ENCODE measurements at regions not wholly inside any gene's neighbourhood (a gene's known extent, or its start where the extent isn't known, plus 50 kb on each side); places are given as distances from the start of the nearest gene placed in this dataset.

- H3K9me3 ChIP-seq: no peaks in the 10 kb centered on the region
- TF ChIP-seq POLR2A (IDR thresholded peaks at IDR 0.05; ENCODE audit: low read depth) (no peak), EP300 (IDR thresholded peaks at IDR 0.05) (no peak), POLR2AphosphoS5 (IDR thresholded peaks at IDR 0.05) (no peak), CTCF (IDR thresholded peaks at IDR 0.05) (no peak)
- peaks cover 0 to 18% (median 12%) of the 10 kb centered on the region in 4 donors for H3K4me1 ChIP-seq
- no peaks in the 10 kb centered on the region for H3K27me3 ChIP-seq
- no peaks in the 10 kb centered on the region for H3K36me3 ChIP-seq
- intact Hi-C loops (cut with DNase I): no loop called here
- H3K27ac ChIP-seq (replicated peaks in 1 of 4): peak overlapping the region in 3 of 4 donors; percentile 46 to 69 (median 67)
- DNase-seq (ENCODE audit: extremely low spot score): no peak
- no peak overlapping the region for H3K4me3 ChIP-seq
Observed at GRCh38 chr5:97266076-97266475, 83.0 kb upstream of the RIOK2 start.

GRCh38 chr5:97266576-97266975 lies 83.5 kb upstream of the RIOK2 start:
- H3K27me3 ChIP-seq: no peaks in the 10 kb centered on the region
- H3K27ac ChIP-seq (replicated peaks in 1 of 4): peak overlapping the region; percentile 15 to 69 (median 56)
- 20% methylated on average over 5 of the region's 5 CpGs for WGBS
- no peak overlapping the region for H3K4me3 ChIP-seq
- H3K36me3 ChIP-seq: no peaks in the 10 kb centered on the region
- DNase-seq (ENCODE audit: extremely low spot score): no peak
- TF ChIP-seq POLR2A (IDR thresholded peaks at IDR 0.05; ENCODE audit: low read depth) (no peak), EP300 (IDR thresholded peaks at IDR 0.05) (peak; percentile 9), POLR2AphosphoS5 (IDR thresholded peaks at IDR 0.05) (peak; percentile 18 to 24), CTCF (IDR thresholded peaks at IDR 0.05) (no peak)
- H3K9me3 ChIP-seq: no peaks in the 10 kb centered on the region
- peaks cover 0 to 18% (median 12%) of the 10 kb centered on the region in 4 donors for H3K4me1 ChIP-seq
- intact Hi-C loops (cut with DNase I): no loop called here

- Histone ChIP-seq H3K4me3 (no peak overlapping the region), H3K27ac (replicated peaks in 1 of 4) (peak overlapping the region in 1 of 4 donors; percentile 69), H3K27me3 (no peaks in the 10 kb centered on the region), H3K9me3 (peaks cover 0 to 10% (median 0%) of the 10 kb centered on the region in 4 donors), H3K4me1 (peaks cover 0 to 18% (median 12%) of the 10 kb centered on the region in 4 donors), H3K36me3 (no peaks in the 10 kb centered on the region)
- WGBS: 81% methylated on average over 3 of the region's 3 CpGs
- no peak for TF ChIP-seq POLR2AphosphoS5 (IDR thresholded peaks at IDR 0.05)
- intact Hi-C loops (cut with DNase I): no loop called here
- no peak for DNase-seq (ENCODE audit: extremely low spot score)
Observed at GRCh38 chr5:97267767-97268166, 84.7 kb upstream of the RIOK2 start.

- TF ChIP-seq POLR2A (IDR thresholded peaks at IDR 0.05; ENCODE audit: low read depth) (no peak), POLR2AphosphoS5 (IDR thresholded peaks at IDR 0.05) (no peak), CTCF (IDR thresholded peaks at IDR 0.05) (no peak), EP300 (IDR thresholded peaks at IDR 0.05) (no peak)
- WGBS: 41% methylated on average over 2 of the region's 3 CpGs
- intact Hi-C loops (cut with DNase I): no loop called here
Observed at GRCh38 chr5:97276474-97277120, 93.5 kb upstream of the RIOK2 start.

GRCh38 chr5:97281257-97281656 lies 98.2 kb upstream of the RIOK2 start:
- Histone ChIP-seq H3K27me3 (no peaks in the 10 kb centered on the region), H3K27ac (replicated peaks in 1 of 4) (no peak overlapping the region), H3K4me1 (no peaks in the 10 kb centered on the region), H3K4me3 (no peak overlapping the region), H3K36me3 (no peaks in the 10 kb centered on the region), H3K9me3 (no peaks in the 10 kb centered on the region)
- 93% methylated on average over 7 of the region's 7 CpGs for WGBS
- intact Hi-C loops (cut with DNase I): no loop called here
- DNase-seq (ENCODE audit: extremely low spot score): no peak
- TF ChIP-seq POLR2AphosphoS5 (IDR thresholded peaks at IDR 0.05): no peak
- TF ChIP-seq EP300 (IDR thresholded peaks at IDR 0.05): no peak
- no peak for TF ChIP-seq POLR2A (IDR thresholded peaks at IDR 0.05; ENCODE audit: low read depth)
- TF ChIP-seq CTCF (IDR thresholded peaks at IDR 0.05): no peak

More at GRCh38 chr5:97276474-97277120, 93.5 kb upstream of the RIOK2 start:
- no peak for DNase-seq (ENCODE audit: extremely low spot score)
- Histone ChIP-seq H3K9me3 (peaks cover 0 to 14% (median 0%) of the 10 kb centered on the region in 4 donors), H3K4me1 (no peaks in the 10 kb centered on the region), H3K27ac (replicated peaks in 1 of 4) (no peak overlapping the region), H3K36me3 (no peaks in the 10 kb centered on the region), H3K27me3 (no peaks in the 10 kb centered on the region), H3K4me3 (no peak overlapping the region)
